GM18498 (cell line): ENCODE measurements at regions not wholly inside any gene's neighbourhood (a gene's known extent, or its start where the extent isn't known, plus 50 kb on each side); places are given as distances from the start of the nearest gene placed in this dataset.

Experiments
- ATAC-seq: cut with Tn5 transposase; IDR thresholded peaks from one replicate; pipeline ENCODE4 v1.9.1; 2021; ENCODE audit warnings: mild to moderate bottlenecking, moderate library complexity; ENCODE audit not compliant: unreplicated experiment

DNA sequence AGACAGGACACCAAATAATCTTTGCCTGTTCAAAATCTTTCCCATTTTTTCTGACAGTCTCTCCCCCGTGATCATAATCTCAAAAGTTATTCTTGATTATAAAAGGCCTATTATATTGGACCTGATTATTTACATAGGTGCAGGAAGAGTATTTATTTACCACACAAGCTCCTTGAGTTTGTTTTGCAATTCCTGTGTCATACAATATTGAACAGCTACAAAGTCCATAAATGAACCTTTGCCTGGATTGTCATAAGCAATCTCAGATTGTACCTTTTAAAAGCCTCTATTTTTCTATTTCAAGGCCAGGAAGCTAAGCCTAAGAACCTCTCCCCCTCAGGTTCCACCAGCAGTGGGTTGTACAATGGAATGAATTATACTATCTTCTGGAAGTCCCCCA lies 183.9 kb upstream of the MEOX2 start:
- ATAC-seq: no peak

DNA sequence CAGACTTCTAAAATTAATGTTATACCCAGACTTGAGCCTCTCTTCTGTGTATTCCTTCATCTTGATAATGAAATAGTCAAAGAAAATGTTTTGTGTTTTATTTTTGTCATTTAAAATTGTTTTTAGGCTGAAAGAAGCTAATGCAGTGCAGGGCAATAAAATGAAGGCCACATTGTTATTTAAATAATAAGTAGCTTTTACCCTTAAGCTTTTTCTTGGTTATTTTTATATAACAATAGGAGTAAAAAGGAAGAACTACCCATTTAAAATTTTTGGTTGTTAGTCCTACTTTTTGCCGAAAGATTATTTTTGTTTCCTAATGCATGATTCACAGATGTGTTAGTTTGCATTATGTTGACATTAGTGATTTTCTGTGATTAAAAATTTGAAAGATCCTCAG lies 181.0 kb upstream of the MEOX2 start:
- ATAC-seq: no peak

DNA sequence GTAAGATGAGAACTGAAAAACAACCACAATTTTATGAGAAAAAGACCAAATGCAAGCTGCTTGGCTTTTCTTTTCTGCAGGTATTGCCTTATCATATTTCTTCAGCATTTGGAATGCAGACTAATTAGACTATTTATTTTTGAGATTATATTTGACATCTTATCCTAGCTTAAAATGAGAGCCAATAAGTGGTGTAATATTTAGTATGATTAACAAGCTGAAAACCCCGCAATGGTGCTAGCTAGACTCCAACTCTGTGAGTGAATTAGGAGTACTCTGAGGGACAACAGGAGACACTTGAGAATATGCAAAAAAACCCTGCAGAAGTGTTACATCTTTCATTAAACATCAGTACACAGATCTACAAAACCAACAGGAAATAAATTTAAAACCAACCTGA lies 180.3 kb upstream of the MEOX2 start:
- ATAC-seq: no peak

- ATAC-seq: no peak
These were observed 178.1 kb upstream of the MEOX2 start for GRCh38 chr7:15864626-15864991.

DNA sequence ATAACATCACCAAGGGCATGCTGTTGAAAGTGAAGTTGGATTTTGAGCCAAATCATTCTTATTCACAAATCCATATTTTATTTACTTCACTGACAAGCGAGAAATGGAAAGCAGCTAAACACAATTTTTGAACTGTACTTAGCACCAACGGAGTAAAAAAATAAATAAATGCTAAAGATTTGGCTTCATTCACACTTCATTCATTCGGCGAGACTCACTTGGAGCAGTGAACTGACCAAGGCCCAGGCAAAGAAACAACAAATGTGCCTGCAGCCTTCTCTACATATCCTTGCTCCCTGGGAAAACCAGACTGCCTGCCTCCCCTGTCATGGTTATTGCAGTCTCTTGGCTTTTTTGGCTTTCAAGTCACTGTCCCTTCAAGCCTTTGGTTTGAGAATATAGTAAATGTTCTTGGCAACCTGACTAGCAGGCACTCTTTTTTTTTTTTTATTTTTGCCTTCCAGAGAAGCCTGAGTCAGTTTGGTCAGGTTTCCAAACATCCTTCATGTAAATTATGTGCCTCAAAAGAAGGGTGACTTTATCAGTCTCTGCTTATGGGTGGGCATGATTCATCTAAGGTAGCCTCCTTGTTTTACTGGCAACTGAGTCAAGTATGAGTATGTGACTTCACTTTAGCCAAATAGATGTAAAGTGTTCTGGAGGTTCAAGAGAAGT lies 177.6 kb upstream of the MEOX2 start:
- no peak for ATAC-seq

DNA sequence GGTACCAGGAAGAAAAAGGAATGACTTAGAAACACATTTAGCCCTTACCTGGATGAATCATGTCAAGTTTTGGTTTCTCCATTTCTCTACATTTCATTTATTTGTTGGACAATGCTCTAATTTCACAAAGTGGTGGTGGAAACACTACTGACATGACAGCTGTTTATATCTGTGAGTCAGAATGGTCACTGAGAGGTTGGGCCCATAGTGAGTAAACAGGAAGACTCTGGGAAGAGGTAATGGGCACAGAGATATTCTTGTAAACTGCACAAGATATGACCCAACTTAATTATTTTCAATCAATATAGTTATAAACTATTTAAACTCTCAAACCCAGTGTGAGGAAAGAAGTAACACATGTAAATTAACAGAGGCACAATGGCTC lies 176.3 kb upstream of the MEOX2 start:
- ATAC-seq: no peak

GRCh38 chr7:15862016-15862780 lies 175.7 kb upstream of the MEOX2 start:
- ATAC-seq: no peak

DNA sequence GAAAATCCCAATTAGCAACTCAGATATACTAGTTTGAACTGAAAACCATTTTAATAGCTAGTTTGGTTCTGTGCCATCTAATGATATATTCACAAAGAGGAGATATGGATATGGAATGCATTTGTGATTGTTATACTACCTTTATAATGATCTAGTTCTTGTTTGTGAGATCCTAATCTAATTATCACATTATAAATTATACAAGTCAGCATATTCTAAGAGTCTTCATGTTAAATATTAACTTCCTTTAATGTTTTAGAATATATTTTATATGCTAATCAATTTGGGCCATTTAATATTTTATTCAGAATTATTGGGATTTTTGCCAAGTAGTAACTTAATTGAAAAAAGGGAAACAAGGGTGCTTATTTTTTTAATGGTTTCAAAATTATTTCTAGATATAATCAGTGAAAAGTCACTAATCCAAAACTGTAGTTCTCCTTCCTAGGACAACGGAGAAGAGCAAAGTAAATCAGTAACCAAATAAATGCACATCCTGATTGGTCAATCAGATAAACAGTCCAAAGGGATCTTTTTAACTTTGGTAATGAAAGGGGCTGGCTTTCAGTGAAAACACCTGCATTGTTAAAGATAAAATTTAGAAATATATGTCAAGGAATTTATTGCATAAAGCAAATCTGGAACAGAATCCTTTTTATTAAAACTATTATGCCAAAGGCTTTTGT lies 173.9 kb upstream of the MEOX2 start:
- no peak for ATAC-seq

DNA sequence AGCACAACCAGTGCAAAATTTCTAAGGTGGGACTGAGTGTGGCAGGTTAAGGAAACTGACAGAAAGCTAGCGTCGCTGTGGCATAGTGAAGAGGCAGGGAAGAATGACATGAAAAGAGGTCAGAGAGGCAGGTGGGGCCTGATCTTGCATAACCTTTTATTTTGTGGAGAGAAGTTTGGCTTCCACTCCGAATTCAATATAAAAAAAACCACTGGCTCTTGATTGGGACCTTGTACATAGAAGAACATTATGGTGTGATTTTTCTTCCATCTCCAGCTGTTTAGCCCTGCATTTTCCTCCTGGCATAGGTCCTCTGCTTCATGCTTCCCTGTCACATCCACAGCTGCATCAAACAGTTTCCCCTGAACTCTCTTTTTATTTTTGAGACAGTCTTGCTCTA lies 170.5 kb upstream of the MEOX2 start:
- no peak for ATAC-seq

DNA sequence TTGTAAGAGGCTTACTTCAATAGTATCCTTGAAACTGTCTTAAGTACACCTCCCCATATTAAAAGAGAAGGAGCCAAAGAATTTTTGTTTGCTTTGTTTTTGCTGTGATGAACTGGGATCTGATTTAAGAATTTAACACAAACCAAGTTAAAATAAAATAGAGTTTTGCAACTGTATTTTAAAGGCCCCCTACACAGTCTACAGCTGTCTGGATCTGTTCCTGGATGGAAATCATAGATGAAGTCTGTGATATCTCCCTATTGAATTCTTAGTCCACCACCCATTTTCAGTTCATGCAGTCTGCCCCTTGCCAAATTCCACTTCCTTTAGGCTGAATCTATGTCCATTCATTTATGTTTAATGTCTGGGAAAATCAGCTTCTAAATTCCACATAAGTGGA lies 169.8 kb upstream of the MEOX2 start:
- ATAC-seq: no peak

DNA sequence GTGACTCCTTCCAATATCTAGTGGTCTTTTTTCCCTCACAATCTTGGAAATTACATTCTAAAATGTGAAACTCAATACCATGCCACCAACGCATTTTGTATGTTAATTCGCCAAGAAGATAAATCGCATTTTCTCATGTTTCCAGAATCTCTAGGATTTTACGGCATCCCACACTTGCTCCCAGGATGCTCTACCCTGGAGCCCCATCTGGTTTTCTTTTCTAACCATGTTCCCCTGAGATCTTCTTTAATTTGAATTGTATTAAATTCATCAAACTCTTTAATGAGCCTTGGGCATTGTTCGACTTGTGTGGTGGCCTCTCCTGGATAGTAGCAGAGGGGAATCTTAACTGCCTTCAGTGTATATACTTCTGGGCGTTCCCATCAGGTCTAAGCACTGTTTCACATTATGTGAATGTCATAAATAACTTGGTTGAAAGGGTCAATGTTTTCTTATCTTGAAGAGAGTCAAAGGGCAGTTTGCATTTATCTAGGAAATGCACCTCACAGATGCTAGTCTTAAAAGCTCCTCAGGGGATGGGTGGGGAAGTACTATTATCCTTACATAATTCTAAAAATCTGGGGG lies 169.1 kb upstream of the MEOX2 start:
- no peak for ATAC-seq

DNA sequence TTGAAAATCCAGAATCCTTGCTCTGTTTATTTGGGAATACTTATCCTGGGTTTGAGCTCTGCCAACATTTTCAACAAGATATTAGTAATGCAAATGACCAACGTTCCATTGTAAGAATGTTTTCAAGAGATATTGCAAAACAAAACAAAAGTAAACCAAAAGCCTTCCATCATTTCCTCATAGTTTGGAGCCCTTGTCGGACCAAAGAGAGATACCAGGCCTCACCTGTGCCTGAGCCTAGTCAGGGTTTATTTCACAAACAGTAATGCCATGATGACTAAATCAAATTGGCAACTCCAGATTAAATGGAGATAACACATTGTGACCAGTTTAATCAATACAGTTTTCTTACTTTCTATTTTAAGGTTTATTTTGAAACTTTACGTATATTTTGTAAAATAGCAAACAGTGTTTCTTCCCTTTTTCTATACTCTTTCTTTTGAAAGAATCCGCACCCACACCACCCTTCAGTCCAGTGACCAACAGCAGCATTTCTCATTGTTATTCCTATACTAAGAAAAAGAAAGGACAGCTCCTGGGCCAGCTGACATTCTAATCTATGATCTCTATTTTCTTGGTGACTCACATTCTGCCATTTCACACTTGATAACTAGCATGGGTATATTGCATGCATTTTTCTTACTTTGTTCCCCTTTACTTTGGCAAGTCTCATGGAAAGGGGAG lies 168.5 kb upstream of the MEOX2 start:
- ATAC-seq: no peak

DNA sequence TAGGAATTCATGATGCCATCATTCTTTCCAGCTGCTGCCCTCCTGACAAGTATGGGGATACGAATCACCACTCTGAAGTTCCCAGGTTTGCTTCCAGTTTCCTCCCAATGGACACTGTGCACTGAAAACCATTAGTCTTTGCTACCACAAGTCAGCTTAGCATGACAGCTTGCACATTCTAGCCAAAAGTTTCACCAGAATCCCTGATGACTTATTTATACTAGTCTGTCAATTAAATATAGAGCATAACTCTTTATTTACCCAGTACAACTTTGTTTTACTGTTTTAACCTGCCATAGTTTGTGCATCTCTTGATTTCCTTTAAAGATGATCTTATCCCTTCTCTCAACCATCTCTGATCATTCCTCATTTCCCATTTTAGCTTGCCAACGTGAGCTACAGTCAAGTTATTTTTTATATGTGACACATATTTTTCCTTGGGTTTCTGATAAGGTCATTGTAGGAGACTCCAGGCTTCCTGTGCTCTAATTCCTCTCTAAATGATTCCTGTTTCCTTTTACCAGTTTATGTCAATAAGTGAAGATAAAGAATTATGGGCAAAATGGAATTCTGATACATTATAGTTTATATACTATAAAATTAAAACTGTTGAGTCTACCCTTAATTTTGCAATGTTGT lies 167.5 kb upstream of the MEOX2 start:
- no peak for ATAC-seq

DNA sequence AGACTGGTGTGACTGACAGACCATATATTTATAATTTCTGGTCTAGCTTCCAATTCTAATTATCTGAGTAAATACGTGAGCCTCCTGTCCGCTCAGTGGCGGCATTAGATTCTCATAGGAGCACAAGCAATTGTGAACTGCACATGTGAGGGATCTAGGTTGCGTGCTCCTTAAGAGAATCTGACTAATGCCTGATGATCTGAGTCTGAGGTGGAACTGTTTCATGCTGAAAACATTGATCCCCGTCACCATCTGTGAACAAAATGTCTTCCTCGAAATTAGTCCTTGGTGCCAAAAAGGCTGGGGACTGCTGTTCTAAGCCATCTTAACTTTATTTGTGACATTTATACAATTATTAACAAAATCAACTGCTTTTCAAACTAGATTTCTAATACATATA lies 164.7 kb upstream of the MEOX2 start:
- no peak for ATAC-seq

GRCh38 chr7:15848901-15849300 lies 162.4 kb upstream of the MEOX2 start:
- ATAC-seq: no peak

DNA sequence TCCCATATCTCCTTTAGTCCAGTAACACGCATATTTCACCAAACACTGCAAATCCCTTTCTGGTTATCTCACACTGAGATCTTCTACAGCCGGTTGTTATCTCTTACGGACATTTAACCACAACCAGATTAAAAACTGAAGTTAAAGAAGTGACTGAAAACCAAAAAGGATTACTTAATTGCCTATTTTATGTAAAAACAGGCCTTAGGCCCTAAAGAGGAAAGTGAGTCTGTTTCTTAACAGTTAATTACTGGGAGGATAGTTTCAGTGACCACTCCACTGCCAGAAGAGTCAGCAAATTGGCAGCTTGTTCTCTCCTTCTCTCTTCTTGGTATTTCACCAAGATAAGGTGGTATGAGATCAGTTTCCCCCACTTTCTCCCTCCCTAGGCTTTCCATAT lies 161.9 kb upstream of the MEOX2 start:
- no peak for ATAC-seq

DNA sequence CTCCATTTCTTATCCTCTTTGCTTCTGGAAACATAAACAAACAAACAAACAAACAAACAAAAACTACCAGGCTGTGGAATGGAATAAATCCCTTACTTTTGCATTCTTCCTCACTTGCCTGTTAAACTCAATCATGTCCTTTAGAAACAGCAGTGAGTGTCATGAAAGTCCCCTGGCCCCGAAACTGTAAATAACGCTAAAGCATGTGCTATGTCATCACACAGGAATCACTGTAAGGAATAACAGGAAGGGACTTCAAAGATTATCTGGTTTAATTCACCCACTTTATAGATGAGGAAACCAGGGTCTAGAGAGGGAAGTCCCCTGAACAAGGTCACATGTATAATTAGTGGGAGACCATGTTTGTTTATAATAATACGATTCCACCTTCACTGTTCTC lies 159.4 kb upstream of the MEOX2 start:
- ATAC-seq: no peak

DNA sequence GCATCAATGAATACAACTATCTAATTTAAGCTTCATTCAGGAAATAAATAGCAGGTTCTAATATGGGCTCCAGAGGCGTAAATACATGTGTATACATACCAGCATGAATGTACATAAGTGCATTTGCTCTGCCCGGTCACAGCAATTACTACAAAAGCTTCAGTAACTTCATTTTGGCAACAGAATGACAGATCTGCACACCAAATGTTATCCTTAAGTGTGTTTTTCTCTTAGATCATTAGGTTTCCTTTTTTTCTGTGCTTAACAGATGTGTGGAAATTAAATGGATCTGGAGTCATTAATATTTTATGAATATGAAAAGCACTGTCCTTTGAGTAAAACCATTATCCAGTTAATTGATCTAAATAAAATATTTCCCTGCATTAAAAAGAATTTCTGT lies 159.0 kb upstream of the MEOX2 start:
- ATAC-seq: no peak

- no peak for ATAC-seq
These were observed 153.1 kb upstream of the MEOX2 start for GRCh38 chr7:15839416-15840100.

GRCh38 chr7:15838265-15838664 lies 151.8 kb upstream of the MEOX2 start:
- ATAC-seq: no peak
